Fibroblast of villous mesenchyme (primary cell): ENCODE measurements at regions not wholly inside any gene's neighbourhood (a gene's known extent, or its start where the extent isn't known, plus 50 kb on each side); places are given as distances from the start of the nearest gene placed in this dataset.

ENCODE experiments used
- DNase-seq: peaks from one replicate; pipeline ENCODE4 v3.0.0-alpha.2; 2010; ENCODE audit warnings: low read depth
- H3K4me3 ChIP-seq: 2 replicates; pipeline ENCODE4 v1.5.1; 2011; ENCODE audit warnings: low read depth, mild to moderate bottlenecking, low read length
- CTCF ChIP-seq: IDR thresholded peaks from 2 replicates; pipeline ENCODE4 v1.5.1; 2012; ENCODE audit warnings: low read depth, mild to moderate bottlenecking, low read length; ENCODE audit not compliant: insufficient read depth

DNA sequence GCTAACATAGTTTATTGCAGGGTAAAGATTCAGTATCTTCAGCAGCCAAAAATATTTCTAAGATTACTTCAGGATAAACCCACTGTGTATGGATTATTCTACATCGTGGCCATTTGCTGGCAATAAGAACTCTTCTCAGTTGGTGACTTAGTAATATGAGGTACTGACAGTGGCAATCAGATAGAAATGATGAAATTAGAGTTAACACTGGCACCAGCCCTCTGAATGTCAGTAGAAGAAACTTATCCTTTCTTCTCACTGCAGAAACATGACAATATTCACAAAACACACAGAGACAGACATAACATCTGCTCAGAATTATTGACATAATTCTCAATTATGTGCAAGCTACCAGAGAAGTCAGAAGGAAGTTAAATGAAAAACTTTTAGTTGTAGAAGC, 246.3 kb upstream of the COL3A1 start:
- no peak for DNase-seq
- H3K4me3 ChIP-seq: no peak overlapping the region
- TF ChIP-seq CTCF: no peak

GRCh38 chr2:188734691-188735090, 239.5 kb upstream of the COL3A1 start:
- peak; percentile 12 for DNase-seq
- no peak overlapping the region for H3K4me3 ChIP-seq
- no peak for TF ChIP-seq CTCF

GRCh38 chr2:188746727-188747126, 227.4 kb upstream of the COL3A1 start:
- DNase-seq: peak; percentile 65
- no peak overlapping the region for H3K4me3 ChIP-seq
- no peak for TF ChIP-seq CTCF

DNA sequence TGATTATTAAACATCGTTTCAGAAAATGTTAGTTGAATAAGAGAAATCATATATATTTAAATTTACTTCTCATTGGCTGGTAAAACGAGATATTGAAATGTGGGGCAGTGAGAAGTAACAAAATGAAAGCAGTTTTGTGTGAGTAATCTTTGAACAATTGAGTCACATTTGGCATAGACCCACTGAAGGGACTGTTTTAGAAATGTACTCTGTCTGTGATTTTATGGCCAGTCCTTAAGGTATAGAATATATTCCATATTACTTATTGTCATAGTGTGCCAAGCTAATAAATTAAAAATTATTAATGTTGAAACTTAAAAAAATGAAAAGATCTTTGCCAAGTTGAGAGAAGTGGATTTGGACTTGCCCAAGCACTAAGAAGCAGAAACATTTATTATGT, 222.4 kb upstream of the COL3A1 start:
- DNase-seq: no peak

DNA sequence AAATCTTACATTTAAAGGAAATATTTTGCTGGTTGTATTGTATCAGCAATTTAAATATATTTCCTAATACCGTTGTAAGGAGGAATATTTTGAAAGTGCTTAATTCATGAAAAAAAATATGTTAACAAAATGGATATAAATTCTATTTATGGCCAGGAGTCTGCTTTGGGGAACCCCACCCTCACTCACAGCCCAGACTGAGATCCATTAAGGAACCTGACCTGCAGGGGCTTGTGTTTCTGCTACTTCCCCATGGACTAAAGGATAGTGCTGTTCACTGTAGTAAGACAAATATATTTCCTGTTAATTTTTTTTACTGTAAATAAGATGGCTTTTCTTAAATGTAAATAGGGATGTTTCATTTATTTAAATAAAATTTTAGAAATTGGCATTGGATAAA, 221.9 kb upstream of the COL3A1 start:
- TF ChIP-seq CTCF: no peak
- no peak for DNase-seq
- H3K4me3 ChIP-seq: no peak overlapping the region

More for the DNA sequence above, 222.4 kb upstream of the COL3A1 start:
- H3K4me3 ChIP-seq: no peak overlapping the region
- no peak for TF ChIP-seq CTCF

- no peak for DNase-seq
- TF ChIP-seq CTCF: no peak
Observed at GRCh38 chr2:188762151-188762550, 212.0 kb upstream of the COL3A1 start.

More at GRCh38 chr2:188762151-188762550, 212.0 kb upstream of the COL3A1 start:
- H3K4me3 ChIP-seq: no peak overlapping the region
